ENCODE measurements at regions not wholly inside any gene's neighbourhood (a gene's known extent, or its start where the extent isn't known, plus 50 kb on each side); places are given as distances from the start of the nearest gene placed in this dataset.

DNA sequence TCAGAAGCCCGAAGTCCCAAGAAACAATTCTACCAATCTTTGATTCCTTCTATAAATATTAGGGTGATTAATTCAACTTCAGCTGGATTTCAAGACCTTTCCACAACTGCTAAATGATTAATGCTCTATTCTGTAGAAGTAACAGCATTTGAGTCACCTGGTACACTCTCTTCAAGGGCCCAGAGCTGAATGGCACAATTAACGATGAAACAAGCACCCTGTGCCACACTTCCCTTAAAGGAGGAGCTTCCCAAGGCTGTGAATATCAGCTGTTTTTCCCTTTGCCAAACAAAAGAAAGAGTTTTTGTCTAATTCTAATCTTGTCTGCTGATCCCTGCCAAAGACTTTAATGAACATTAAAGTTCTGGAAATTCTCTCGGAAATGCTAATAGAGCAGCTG, 56.0 kb downstream of the BOD1L2 start:
- no peak for DNase-seq

DNA sequence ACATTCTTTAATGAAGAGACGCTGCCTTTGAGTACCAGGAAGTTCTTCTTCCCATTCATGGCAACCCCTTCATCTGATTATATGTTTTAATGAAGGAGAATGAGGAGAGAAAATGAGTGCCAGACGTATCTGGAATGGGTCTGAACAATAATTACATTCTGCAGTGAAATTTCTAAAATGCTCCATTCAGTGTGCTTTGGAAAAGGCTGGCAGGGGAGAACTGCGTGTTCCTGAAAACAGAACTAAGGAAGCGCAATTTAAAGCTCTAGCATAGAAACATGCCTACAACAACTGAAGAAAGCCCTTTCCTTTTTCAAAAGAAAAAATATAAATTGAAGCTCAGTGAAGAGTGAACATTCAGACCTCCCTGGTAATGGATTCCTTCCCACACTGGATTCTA, 58.8 kb downstream of the BOD1L2 start:
- DNase-seq, result no peak

- DNase-seq, result no peak
Measured at GRCh38 chr18:57207124-57207916, 60.4 kb downstream of the BOD1L2 start.

DNA sequence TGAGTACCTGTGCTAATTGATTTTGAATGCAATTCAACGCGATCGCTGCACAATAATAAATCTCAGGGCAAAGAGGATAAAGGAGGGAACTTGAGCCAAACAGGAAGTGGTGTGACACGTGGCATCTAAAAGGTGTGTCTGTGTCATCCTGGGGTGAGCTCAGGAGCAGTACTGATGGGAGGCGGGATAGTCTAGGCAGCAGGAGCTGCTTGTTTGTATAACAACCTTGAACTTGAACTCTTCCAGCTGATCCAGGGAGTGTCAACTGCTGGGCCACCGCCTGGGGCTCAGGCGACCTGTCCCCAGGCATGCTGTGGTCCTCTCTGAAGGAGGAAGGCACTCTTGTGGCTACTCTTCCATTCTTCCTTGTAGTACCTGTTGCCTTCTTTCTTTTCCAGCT, 61.2 kb downstream of the BOD1L2 start:
- DNase-seq, result no peak

DNA sequence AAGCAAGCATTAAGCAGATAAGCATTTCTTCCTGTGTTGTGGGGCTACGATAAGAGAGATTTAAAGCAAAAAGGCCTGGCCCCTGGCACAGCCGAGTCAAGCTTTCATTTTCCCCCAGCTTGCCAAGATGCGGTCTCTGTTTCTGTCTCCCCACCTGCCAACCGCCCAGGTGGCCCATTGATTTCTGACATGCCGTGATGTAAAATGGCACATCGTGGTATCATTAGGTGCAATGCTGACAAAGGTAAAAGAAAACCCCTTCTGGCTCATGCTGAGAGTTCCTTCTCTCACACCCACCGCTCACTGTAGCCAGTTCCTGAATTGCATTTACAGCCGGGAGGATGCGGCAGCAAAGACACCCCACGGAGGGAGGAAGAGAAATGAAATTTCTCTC, 62.8 kb downstream of the BOD1L2 start:
- peak; percentile 16 for DNase-seq

- DNase-seq, result no peak
Measured at GRCh38 chr18:57210107-57210715, 63.3 kb downstream of the BOD1L2 start.

DNA sequence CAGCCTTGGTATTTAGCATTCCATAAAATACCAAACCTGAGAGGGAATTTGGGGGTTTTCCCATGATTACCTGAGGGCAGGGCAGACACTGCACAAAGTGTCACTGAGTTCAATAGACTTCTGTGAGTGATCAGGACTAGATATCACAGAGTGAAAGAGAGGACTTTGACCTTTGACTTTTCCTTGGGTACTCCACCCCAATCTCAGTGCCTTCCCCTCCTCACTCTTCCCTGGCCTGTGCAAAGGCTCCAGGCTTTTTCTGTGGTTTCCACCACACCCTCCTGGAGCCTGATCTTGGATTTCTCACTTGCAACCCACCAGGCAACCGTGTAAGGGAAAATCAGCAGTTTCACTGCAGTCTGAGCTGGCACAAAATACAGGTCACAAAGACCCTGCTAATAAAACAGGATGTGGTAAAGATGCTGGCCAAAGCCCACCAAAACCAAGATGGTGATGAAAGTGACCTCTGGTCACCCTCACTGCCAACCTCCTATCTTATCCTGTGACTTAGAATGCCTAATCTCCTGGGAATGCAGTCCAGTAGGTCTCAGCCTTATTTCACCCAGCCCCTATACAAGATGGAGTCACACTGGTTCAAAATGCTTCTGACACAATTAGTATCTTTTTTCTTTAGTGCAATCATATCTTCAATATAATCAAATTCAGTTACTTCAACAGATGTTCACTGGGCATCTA, 64.0 kb downstream of the BOD1L2 start:
- no peak for DNase-seq

- no peak for DNase-seq
Measured at GRCh38 chr18:57211412-57211750, 64.5 kb downstream of the BOD1L2 start.

DNA sequence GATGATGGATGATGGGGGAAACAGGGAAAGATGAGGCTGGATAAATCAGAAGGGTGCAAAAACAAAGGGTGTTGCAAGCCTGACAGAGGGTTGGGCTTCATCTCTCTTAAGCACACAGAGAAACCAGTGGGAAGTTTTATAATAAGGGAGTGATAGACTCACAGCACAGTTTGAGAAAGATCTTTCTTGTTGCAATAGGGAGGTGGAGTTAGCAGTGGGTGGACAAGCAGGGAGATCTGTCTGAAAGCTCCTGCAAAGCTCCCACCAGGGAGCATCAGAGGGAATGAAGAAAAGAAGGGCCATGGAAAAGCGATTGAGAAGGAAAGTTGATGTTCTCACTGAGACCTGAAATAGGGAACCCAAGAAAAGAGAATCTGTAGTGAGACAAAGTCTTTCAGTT, 64.9 kb downstream of the BOD1L2 start:
- DNase-seq, result no peak

- DNase-seq, result no peak
Measured at GRCh38 chr18:57212678-57213077, 65.8 kb downstream of the BOD1L2 start.

- DNase-seq, result no peak
Measured at GRCh38 chr18:57214976-57215375, 68.1 kb downstream of the BOD1L2 start.

GRCh38 chr18:57218281-57218680, 71.4 kb downstream of the BOD1L2 start:
- no peak for DNase-seq

- DNase-seq, result no peak
Measured at GRCh38 chr18:57219964-57220363, 73.1 kb downstream of the BOD1L2 start.

- DNase-seq, result no peak
Measured at GRCh38 chr18:57220480-57220879, 73.6 kb downstream of the BOD1L2 start.

DNA sequence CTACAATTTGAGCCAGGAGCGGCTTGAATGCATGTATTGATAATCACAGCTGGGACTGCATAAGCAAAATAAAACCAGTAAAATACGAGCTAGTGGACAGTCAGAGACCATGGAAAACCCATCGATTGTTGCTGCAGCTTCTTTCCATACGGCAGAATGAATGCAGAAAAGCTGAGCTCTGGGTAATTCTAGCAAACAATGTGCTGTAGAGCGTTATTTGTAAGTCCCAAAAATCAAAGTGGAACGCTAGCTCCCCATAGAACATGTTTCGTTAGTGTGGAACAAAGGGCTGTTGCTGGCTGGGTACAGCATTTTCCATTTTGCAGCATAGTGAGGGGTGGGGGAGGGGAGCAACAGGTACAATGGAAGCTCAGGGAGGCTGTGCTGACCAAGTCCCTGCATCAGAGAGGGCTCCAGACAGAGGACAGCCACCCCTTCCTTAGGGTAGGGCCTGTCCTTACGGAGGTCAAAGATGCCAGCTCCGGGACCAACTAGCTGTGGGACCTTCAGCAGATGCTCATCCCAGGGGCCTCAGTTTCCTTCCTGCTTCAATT, 74.1 kb downstream of the BOD1L2 start:
- DNase-seq, result no peak

- no peak for DNase-seq
Measured at GRCh38 chr18:57223144-57223870, 76.4 kb downstream of the BOD1L2 start.

GRCh38 chr18:57230861-57231585, 84.1 kb downstream of the BOD1L2 start:
- no peak for DNase-seq

DNA sequence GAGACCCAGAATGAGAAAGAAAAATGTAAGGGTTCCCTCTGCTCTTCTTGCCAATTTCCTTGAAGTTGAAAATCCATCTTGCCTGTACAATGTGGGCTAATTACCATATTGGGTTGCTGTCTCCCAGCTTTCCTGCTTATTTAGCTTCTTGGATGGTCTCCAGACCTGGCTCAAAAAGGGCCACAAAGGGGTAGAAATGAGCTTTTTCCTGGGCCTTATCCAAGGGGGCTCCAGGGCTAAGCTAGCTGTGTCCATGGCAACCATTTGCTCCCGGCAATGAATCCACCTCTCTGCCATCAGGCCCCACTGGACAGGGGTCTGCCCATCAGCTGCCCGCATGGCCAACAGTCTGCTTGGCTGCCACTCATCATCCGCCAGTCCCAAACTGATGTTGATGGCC, 85.0 kb downstream of the BOD1L2 start:
- no peak for DNase-seq

DNA sequence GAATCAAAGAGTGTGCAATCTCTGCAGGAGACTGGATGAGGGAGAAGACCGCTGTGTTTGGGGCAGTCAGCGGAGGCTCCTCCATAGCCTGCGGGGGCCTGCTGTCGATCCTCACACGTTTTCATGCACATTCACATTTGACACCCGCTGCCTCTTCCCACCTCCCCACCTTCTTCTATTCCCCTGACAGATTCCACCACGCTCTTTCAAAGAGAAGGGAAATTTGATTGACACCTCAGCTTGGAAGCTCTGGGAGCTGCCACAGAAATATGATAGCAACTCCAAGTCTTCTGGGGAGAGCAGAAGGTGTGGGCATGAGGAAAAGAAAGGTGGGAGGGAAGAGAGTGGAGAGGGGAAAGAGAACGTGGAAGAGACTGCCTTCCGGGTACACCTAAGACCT, 87.5 kb downstream of the BOD1L2 start:
- no peak for DNase-seq

DNA sequence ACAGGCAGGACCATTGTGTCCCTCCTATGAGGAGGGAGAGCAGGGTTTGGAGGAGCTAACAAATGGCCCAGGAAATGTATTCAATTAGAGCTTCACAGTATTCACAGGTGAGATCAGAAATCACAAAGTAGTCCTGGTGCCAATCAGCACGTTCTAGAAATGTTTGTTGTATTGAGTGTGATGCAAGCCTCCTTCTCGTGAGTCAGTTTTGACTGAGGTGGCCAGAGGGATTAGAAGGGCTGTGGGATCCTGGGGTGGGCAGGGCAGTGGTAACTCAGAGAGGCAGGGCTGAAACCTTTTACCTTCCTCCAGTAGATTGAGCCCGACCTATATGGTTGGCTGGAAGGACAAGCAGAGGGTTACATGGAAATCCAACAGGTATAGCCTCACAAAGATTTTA, 95.0 kb downstream of the BOD1L2 start:
- no peak for DNase-seq

DNA sequence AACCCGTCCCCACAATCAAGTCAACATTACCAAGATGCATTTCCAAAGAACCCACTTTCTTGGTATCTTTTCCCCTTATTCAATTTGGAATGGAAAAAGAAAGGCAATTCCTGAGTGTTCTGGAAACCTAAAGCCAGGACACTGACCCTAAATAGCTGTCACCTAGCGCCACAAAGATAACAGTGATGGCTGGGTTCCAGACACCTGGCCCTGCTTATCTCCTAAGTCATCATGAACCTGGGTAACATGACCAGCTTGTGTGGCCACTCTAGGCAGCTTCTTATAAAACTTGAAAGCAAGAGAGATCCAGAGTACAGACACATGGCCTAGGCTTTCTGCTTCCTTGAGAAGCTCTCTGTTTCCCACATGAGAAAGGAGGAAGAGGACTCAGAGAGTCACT, 95.4 kb downstream of the BOD1L2 start:
- no peak for DNase-seq

DNA sequence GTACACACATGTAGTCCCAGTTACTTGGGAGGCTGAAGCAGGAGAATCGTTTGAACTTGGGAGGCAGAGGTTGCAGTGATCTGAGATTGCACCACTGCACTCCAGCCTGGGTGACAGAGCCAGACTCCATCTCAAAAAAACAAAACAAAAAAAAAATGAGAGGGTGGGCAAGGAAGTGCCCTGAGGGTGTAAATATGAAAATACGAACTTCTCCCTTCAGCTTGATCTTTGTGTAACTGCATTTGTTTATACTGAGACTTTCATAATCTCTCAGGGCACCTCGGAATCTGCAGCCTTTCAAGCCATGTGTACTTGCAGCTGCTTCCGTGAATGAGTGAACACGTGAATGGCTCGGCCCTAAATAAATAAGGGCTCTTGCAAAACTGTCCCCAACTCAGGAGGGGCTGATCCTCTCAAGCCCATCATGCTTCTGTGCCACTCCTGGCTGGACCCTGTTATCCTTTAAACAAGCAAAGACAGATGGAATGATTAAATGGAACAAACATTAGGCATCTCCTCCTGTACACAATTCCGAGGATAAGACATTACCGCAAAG, 96.8 kb downstream of the BOD1L2 start:
- no peak for DNase-seq

Data from hematopoietic multipotent progenitor cell treated with erythropoietin and hydrocortisone succinate and interleukin-3 and kit ligand, for 8 days (in vitro differentiated cells).